B cell (primary cell): ENCODE measurements at regions not wholly inside any gene's neighbourhood (a gene's known extent, or its start where the extent isn't known, plus 50 kb on each side); places are given as distances from the start of the nearest gene placed in this dataset.

Source experiments
- ATAC-seq: fragments of 200-7000 bp; cut with Tn5 transposase; one replicate; pipeline ENCODE4 v1.10.0; 2021; ENCODE audit warnings: low read depth, mild to moderate bottlenecking, moderate number of reproducible peaks, moderate library complexity
- CTCF ChIA-PET: fragments of 350-600 bp; sonication (Branson Sonifier 250); formaldehyde crosslinking; loops from one replicate; lab custom pipeline; 2021; ENCODE audit warnings: antibody characterized with exemption, inconsistent platforms; lab: Charles Lee
- POLR2A ChIA-PET: fragments of 350-600 bp; sonication (Branson Sonifier 250); formaldehyde crosslinking; loops from one replicate; lab custom pipeline; 2021; ENCODE audit warnings: antibody characterized with exemption; lab: Charles Lee
- DNase-seq: peaks from one replicate; pipeline ENCODE4 v3.0.0; 2013
- H2AFZ ChIP-seq: 2 replicates; pipeline ENCODE4 v1.6.1; 2012; ENCODE audit warnings: mild to moderate bottlenecking, low read depth, low read length; ENCODE audit not compliant: insufficient read depth, poor library complexity, severe bottlenecking
- H3K27ac ChIP-seq, 2 donors: 1 replicate in 1 of 2; 2 replicates in 1 of 2; pipeline ENCODE4 v1.5.1; 2012 to 2013; ENCODE audit warnings: low read length in 2 of 2, mild to moderate bottlenecking in 2 of 2, moderate library complexity in 1 of 2
- H3K27me3 ChIP-seq, 4 experiments: fragments of 200-600 bp in 1 of 4; sonication (generic) in 1 of 4; replicated peaks in 1 of 4; 1 replicate in 2 of 4; 2 replicates in 2 of 4; pipeline versions ENCODE4 v1.6.1 to v1.7.0; 2013 to 2016; ENCODE audit warnings: low read length in 3 of 4, mild to moderate bottlenecking in 2 of 4, mixed read lengths in 1 of 4, moderate library complexity in 1 of 4; ENCODE audit not compliant: insufficient read depth in 4 of 4, control insufficient read depth in 3 of 4; ENCODE audit errors: control extremely low read depth in 1 of 4
- H3K36me3 ChIP-seq, 2 experiments: replicated peaks in 1 of 2; 1 replicate in 1 of 2; 2 replicates in 1 of 2; pipeline versions ENCODE4 v1.6.1 to v1.7.1; 2013; ENCODE audit warnings: low read length in 1 of 2; ENCODE audit not compliant: insufficient read depth in 2 of 2, control insufficient read depth in 1 of 2; ENCODE audit errors: control extremely low read depth in 1 of 2, extremely low read depth in 1 of 2
- H3K4me1 ChIP-seq, 2 donors: fragments of 200-600 bp in 1 of 2; sonication (generic) in 1 of 2; 1 replicate in 1 of 2; 2 replicates in 1 of 2; pipeline versions ENCODE4 v1.5.1 to v1.6.1; 2013 to 2017; ENCODE audit warnings: low read length in 2 of 2; ENCODE audit not compliant: control insufficient read depth in 2 of 2, insufficient read depth in 2 of 2
- H3K4me2 ChIP-seq: replicated peaks from 2 replicates; pipeline ENCODE3; 2012; ENCODE audit warnings: mild to moderate bottlenecking, low read depth, low read length; ENCODE audit not compliant: poor library complexity, severe bottlenecking
- H3K4me3 ChIP-seq, 5 experiments: fragments of 200-600 bp in 1 of 5; sonication (generic) in 1 of 5; 1 replicate in 3 of 5; 2 replicates in 2 of 5; pipeline versions ENCODE4 v1.5.1 to v1.7.0; 2011 to 2016; ENCODE audit warnings: low read length in 4 of 5, mild to moderate bottlenecking in 4 of 5, low read depth in 2 of 5, control low read depth in 1 of 5, moderate library complexity in 1 of 5; ENCODE audit not compliant: insufficient read depth in 1 of 5; ENCODE audit errors: control extremely low read depth in 1 of 5, extremely low read depth in 1 of 5
- H3K79me2 ChIP-seq: fragments of 200-600 bp; sonication (generic); one replicate; pipeline ENCODE4 v1.6.0; 2016; ENCODE audit warnings: low read length; ENCODE audit not compliant: control insufficient read depth, insufficient read depth
- H3K9ac ChIP-seq: fragments of 200-600 bp; sonication (generic); 2 replicates; pipeline ENCODE4 v1.6.1; 2017; ENCODE audit warnings: mild to moderate bottlenecking, low read length, moderate library complexity
- H3K9me3 ChIP-seq, 3 donors: one replicate each; pipeline versions ENCODE4 v1.6.1 to v1.7.1; 2013; ENCODE audit warnings: low read length in 2 of 3; ENCODE audit not compliant: control insufficient read depth in 2 of 3, insufficient read depth in 1 of 3; ENCODE audit errors: control extremely low read depth in 1 of 3
- H4K20me1 ChIP-seq: 2 replicates; pipeline ENCODE4 v1.6.0; 2012; ENCODE audit warnings: mild to moderate bottlenecking, low read length; ENCODE audit not compliant: insufficient read depth, control insufficient read depth, poor library complexity, severe bottlenecking
- H3K27ac Mint-ChIP-seq: one replicate; pipeline ENCODE4 v1.8.0; 2021; ENCODE audit warnings: mixed read lengths
- H3K27me3 Mint-ChIP-seq: one replicate; pipeline ENCODE4 v1.8.0; 2021; ENCODE audit warnings: mixed read lengths
- H3K4me1 Mint-ChIP-seq: one replicate; pipeline ENCODE4 v1.8.0; 2021; ENCODE audit warnings: mixed read lengths
- H3K4me3 Mint-ChIP-seq: one replicate; pipeline ENCODE4 v1.8.0; 2021; ENCODE audit warnings: mixed read lengths
- H3K9me3 Mint-ChIP-seq: one replicate; pipeline ENCODE4 v1.8.0; 2022; ENCODE audit warnings: mixed read lengths; ENCODE audit not compliant: insufficient read depth
- EZH2 ChIP-seq: IDR thresholded peaks from 2 replicates; pipeline ENCODE4 v1.6.1; 2012; ENCODE audit warnings: borderline replicate concordance, low read depth, mild to moderate bottlenecking, moderate library complexity, low read length; ENCODE audit not compliant: insufficient read depth, poor library complexity, severe bottlenecking
- WGBS: methylation state at CpG from one replicate; pipeline ENCODE4 v1.1.5; 2013; ENCODE audit warnings: missing lambda C conversion rate; ENCODE audit not compliant: insufficient coverage; 5-methylcytosine and 5-hydroxymethylcytosine counted together
- intact Hi-C: fragments of 100-400 bp; cut with micrococcal nuclease; formaldehyde crosslinking; loops from one replicate; pipeline ENCODE4 v1.10.0; 2022
- TF ChIP-seq, protein P1 (sequence below): fragments of 200-600 bp; IDR thresholded peaks from one replicate; pipeline ENCODE4 v1.8.0; 2022; ENCODE audit warnings: antibody characterized with exemption, mild to moderate bottlenecking

DNA sequence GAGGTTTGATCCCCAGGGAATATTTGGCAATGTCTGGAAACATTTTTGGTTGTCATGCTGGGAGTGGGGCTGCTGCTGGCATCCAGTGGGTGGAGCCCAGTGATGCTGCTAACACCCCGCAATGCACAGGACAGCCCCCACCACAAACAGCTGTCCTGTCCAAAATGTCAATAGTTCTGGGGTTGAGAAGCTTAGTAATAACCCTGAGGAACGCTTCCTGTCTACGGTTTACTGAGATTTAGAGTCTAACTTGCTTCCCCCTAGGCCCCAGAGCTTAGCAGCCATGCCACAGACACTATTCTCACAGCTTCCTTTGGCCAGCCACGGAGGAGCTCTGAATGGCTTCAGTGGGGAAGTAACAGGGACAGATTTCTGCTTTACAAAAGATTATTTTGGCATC lies 66.5 kb downstream of the MSX2 start:
- H3K79me2 ChIP-seq, result no peaks in the 10 kb centered on the region
- Mint-ChIP-seq H3K4me1 (no peaks in the 10 kb centered on the region), H3K9me3 (no peaks in the 10 kb centered on the region), H3K4me3 (no peak overlapping the region), H3K27ac (no peak overlapping the region), H3K27me3 (peaks cover 31% of the 10 kb centered on the region)
- H3K27ac ChIP-seq, result no peak overlapping the region
- H3K9ac ChIP-seq, result no peak overlapping the region
- WGBS, result 20% methylated on average over 1 of the region's 4 CpGs
- H3K4me3 ChIP-seq, result no peak overlapping the region
- ChIA-PET POLR2A (no interaction called here), CTCF (no interaction called here)
- H3K36me3 ChIP-seq, result no peaks in the 10 kb centered on the region
- no peak overlapping the region for H2AFZ ChIP-seq
- H3K9me3 ChIP-seq, result peaks cover 0 to 4% (median 0%) of the 10 kb centered on the region in 3 donors
- DNase-seq (no peak), ATAC-seq (no peak)
- intact Hi-C loops, result no loop called here
- no peaks in the 10 kb centered on the region for H3K4me1 ChIP-seq
- H4K20me1 ChIP-seq, result no peaks in the 10 kb centered on the region
- TF ChIP-seq, protein P1, sequence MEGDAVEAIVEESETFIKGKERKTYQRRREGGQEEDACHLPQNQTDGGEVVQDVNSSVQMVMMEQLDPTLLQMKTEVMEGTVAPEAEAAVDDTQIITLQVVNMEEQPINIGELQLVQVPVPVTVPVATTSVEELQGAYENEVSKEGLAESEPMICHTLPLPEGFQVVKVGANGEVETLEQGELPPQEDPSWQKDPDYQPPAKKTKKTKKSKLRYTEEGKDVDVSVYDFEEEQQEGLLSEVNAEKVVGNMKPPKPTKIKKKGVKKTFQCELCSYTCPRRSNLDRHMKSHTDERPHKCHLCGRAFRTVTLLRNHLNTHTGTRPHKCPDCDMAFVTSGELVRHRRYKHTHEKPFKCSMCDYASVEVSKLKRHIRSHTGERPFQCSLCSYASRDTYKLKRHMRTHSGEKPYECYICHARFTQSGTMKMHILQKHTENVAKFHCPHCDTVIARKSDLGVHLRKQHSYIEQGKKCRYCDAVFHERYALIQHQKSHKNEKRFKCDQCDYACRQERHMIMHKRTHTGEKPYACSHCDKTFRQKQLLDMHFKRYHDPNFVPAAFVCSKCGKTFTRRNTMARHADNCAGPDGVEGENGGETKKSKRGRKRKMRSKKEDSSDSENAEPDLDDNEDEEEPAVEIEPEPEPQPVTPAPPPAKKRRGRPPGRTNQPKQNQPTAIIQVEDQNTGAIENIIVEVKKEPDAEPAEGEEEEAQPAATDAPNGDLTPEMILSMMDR, result no peak
- no peak for TF ChIP-seq EZH2
- H3K27me3 ChIP-seq, result peaks cover 0 to 12% (median 4%) of the 10 kb centered on the region in 4 experiments
- no peak overlapping the region for H3K4me2 ChIP-seq

DNA sequence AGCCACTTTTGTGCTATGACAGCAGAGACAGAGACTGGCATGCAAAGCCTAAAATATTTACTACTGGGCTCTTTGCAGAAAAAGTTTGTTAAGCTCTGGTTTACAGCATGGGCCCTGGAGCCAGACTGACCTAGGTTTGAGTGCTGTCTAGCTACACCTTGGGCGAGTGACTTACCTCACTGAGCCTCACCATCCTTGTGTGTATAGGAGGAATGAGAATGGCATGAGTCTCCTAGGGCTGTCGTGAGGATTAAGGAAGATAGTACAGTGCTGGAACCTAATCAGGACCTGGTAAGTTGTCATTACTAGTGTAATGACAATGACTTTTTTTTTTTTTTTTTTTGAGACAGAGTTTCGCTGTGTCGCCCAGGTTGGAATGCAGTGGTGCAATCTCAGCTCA lies 65.2 kb downstream of the MSX2 start:
- peaks cover 27% of the 10 kb centered on the region for H3K27me3 Mint-ChIP-seq
- ChIA-PET POLR2A (no interaction called here), CTCF (no interaction called here)
- intact Hi-C loops, result no loop called here
- Histone ChIP-seq H3K4me1 (no peaks in the 10 kb centered on the region), H3K4me3 (no peak overlapping the region), H3K79me2 (no peaks in the 10 kb centered on the region), H3K9me3 (peaks cover 0 to 4% (median 0%) of the 10 kb centered on the region in 3 donors), H2AFZ (no peak overlapping the region), H3K27me3 (peaks cover 0 to 12% (median 4%) of the 10 kb centered on the region in 4 experiments), H4K20me1 (no peaks in the 10 kb centered on the region), H3K27ac (no peak overlapping the region), H3K4me2 (no peak overlapping the region), H3K9ac (no peak overlapping the region), H3K36me3 (no peaks in the 10 kb centered on the region)
- 93% methylated on average over 3 of the region's 4 CpGs for WGBS
- TF ChIP-seq, protein P1, result no peak
- no peak for TF ChIP-seq EZH2
- no peak overlapping the region for H3K4me3 Mint-ChIP-seq
- no peaks in the 10 kb centered on the region for H3K4me1 Mint-ChIP-seq
- no peak for DNase-seq
- H3K9me3 Mint-ChIP-seq, result no peaks in the 10 kb centered on the region
- ATAC-seq, result no peak
- no peak overlapping the region for H3K27ac Mint-ChIP-seq
